ENCODE measurements at regions not wholly inside any gene's neighbourhood (a gene's known extent, or its start where the extent isn't known, plus 50 kb on each side); places are given as distances from the start of the nearest gene placed in this dataset.

DNA sequence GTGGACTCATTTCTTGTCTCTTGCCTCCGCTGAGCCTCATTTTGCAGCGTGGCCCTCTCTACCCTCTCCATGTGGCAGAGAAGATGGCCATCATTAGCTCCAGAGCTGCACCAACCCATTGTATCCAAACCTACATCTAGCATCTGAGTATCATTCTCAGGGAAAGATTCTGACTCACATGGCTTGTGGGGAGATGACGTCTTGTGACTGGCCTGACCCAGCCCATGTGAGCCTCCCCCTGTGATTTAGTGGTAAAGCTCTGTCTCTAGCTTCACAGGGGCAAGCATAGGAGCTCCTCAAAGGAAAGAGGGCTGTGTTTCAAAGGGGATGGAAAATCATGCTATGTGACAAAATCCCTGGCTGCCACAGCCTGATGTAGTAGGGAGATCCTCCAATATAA is 87.4 kb upstream of the RBMS1 start:
- Histone ChIP-seq H3K9me3 (no peaks in the 10 kb centered on the region), H3K4me1 (peaks cover 4 to 5% of the 10 kb centered on the region in 2 donors), H3K4me3 (no peak overlapping the region), H3K36me3 (no peaks in the 10 kb centered on the region), H3K27me3 (no peaks in the 10 kb centered on the region), H3K27ac (no peak overlapping the region)
- intact Hi-C loops (cut with DNase I; ENCODE audit: low total_unique reads): no loop called here
- TF ChIP-seq POLR2AphosphoS5 (IDR thresholded peaks at IDR 0.05): no peak
- TF ChIP-seq POLR2A (IDR thresholded peaks at IDR 0.05): no peak
- TF ChIP-seq CTCF (IDR thresholded peaks at IDR 0.05): no peak
- DNase-seq (ENCODE audit: low spot score in 2 of 2): no peak

DNA sequence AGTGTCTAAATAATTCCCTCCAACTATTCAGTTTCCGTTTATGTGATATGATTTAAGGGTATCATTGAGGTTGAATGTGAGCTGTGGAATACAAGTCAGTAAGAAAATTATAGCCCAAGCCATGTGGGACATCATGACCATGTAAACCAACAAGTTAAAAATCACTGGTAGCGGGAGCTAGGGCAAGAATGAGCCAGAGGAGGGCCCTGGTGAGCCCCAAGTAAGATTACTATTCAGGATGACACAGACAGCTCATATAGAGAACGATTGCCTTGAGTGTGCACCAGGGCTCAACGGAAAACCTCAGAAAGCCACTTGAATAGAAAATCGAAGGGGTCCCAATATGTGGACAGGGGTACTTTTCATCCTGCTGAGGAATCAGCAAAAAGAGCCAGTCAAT is 87.8 kb upstream of the RBMS1 start:
- Histone ChIP-seq H3K36me3 (no peaks in the 10 kb centered on the region), H3K27me3 (no peaks in the 10 kb centered on the region), H3K4me1 (peaks cover 4 to 5% of the 10 kb centered on the region in 2 donors), H3K4me3 (no peak overlapping the region), H3K9me3 (no peaks in the 10 kb centered on the region), H3K27ac (no peak overlapping the region)
- intact Hi-C loops (cut with DNase I; ENCODE audit: low total_unique reads): no loop called here
- TF ChIP-seq POLR2A (IDR thresholded peaks at IDR 0.05) (no peak), CTCF (IDR thresholded peaks at IDR 0.05) (no peak), POLR2AphosphoS5 (IDR thresholded peaks at IDR 0.05) (no peak)
- DNase-seq (ENCODE audit: low spot score in 2 of 2): no peak

GRCh38 chr2:160582081-160582480 is 88.5 kb upstream of the RBMS1 start:
- intact Hi-C loops (cut with DNase I; ENCODE audit: low total_unique reads): no loop called here
- DNase-seq (ENCODE audit: low spot score in 2 of 2): no peak
- H3K4me3 ChIP-seq: no peak overlapping the region
- TF ChIP-seq POLR2AphosphoS5 (IDR thresholded peaks at IDR 0.05) (no peak), CTCF (IDR thresholded peaks at IDR 0.05) (no peak), POLR2A (IDR thresholded peaks at IDR 0.05) (no peak)
- H3K36me3 ChIP-seq: no peaks in the 10 kb centered on the region
- peak overlapping the region in 1 of 2 donors; percentile 46 for H3K27ac ChIP-seq
- H3K9me3 ChIP-seq: no peaks in the 10 kb centered on the region
- H3K27me3 ChIP-seq: no peaks in the 10 kb centered on the region
- peaks cover 4 to 5% of the 10 kb centered on the region in 2 donors for H3K4me1 ChIP-seq

DNA sequence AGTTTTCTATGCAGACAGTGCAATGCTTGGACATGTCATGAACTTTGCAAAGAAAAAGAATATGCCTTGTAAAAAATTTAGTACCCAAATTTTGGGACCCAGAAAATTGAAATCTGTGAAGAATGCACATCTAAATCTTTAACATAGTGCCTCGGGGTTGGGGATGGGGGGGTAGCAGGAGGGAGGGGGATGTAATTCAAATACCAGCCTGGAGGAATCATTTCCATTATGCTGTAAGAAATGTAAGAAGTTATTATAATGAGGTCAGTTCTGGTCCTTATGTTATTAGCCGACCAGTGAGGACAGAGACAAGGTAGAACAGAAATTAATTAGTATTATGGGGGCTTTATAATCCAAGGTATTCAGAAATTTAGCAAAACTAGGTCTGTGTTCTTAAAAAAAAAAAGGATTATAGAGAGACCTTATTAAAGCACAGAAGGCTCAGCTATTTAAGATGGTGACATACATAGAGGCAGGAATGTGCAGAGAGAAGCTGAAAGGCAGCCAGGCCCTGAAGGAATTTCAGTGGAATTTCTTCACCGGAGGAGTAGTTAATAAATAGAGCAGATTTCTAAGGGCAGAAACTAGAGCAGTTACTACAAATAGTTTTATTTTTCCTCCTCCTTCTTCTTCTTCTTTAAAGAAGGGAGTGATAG is 89.0 kb upstream of the RBMS1 start:
- peak; percentile 54 to 67 for DNase-seq (ENCODE audit: low spot score in 2 of 2)
- no peak for TF ChIP-seq CTCF (IDR thresholded peaks at IDR 0.05)
- no peak for TF ChIP-seq POLR2AphosphoS5 (IDR thresholded peaks at IDR 0.05)
- TF ChIP-seq POLR2A (IDR thresholded peaks at IDR 0.05): no peak
- peaks cover 4 to 5% of the 10 kb centered on the region in 2 donors for H3K4me1 ChIP-seq
- intact Hi-C loops (cut with DNase I; ENCODE audit: low total_unique reads): no loop called here
- H3K36me3 ChIP-seq: no peaks in the 10 kb centered on the region
- no peaks in the 10 kb centered on the region for H3K9me3 ChIP-seq
- peak overlapping the region; percentile 46 to 50 for H3K27ac ChIP-seq
- H3K4me3 ChIP-seq: no peak overlapping the region
- H3K27me3 ChIP-seq: no peaks in the 10 kb centered on the region

DNA sequence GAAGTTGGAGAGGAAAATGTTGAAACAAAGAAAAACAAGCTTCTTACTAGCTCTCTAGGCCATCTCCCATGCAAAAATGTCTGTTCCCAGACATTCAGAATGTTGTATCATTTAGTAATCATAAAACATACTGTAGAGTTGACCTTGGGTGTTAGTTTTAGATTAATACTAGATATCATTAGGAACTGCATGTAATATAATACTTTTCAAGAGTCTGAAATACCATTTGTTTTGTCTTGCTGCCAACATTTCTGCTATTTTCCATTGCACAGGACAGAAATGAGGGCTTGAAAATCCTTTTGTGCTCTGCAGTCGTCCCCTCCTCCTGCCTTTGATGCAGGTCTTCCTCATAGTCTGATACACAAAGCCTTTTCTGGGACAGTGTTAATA is 89.5 kb upstream of the RBMS1 start:
- Histone ChIP-seq H3K27ac (peak overlapping the region; percentile 46 to 50), H3K4me3 (no peak overlapping the region), H3K27me3 (no peaks in the 10 kb centered on the region), H3K36me3 (no peaks in the 10 kb centered on the region), H3K4me1 (peaks cover 4 to 5% of the 10 kb centered on the region in 2 donors), H3K9me3 (no peaks in the 10 kb centered on the region)
- no peak for TF ChIP-seq POLR2AphosphoS5 (IDR thresholded peaks at IDR 0.05)
- no peak for TF ChIP-seq POLR2A (IDR thresholded peaks at IDR 0.05)
- no peak for TF ChIP-seq CTCF (IDR thresholded peaks at IDR 0.05)
- intact Hi-C loops (cut with DNase I; ENCODE audit: low total_unique reads): no loop called here
- DNase-seq (ENCODE audit: low spot score in 2 of 2): no peak

Measured in breast epithelium (tissue), 4 donors.